IMR-90 (cell line): ENCODE measurements at regions not wholly inside any gene's neighbourhood (a gene's known extent, or its start where the extent isn't known, plus 50 kb on each side); places are given as distances from the start of the nearest gene placed in this dataset.

Source experiments
- ATAC-seq: fragments of 200-7000 bp; cut with Tn5 transposase; 2 replicates; pipeline ENCODE4 v1.9.1; 2020; ENCODE audit warnings: low read depth, mild to moderate bottlenecking, moderate library complexity
- BruUV-seq: library from RNA; stranded (reverse); fragments of 400-500 nt; replicated peaks from 2 replicates; lab custom pipeline; 2021; lab: Mats Ljungman, UMichigan
- CTCF ChIA-PET: fragments of 300-600 bp; formaldehyde crosslinking; extraction: SDS; loops from one replicate; lab custom pipeline; 2021; ENCODE audit warnings: antibody characterized with exemption; lab: Yijun Ruan, JAX
- POLR2A ChIA-PET: fragments of 300-600 bp; sonication (Branson Sonifier 250); formaldehyde crosslinking; loops from one replicate; lab custom pipeline; 2022; ENCODE audit warnings: antibody characterized with exemption; ENCODE audit not compliant: unreplicated experiment; lab: Charles Lee
- DNase-seq: peaks from one replicate; pipeline ENCODE4 v3.0.0; 2013
- H2AFZ ChIP-seq: replicated peaks from 2 replicates; pipeline ENCODE3; 2013; ENCODE audit warnings: low read length, mild to moderate bottlenecking; ENCODE audit not compliant: poor library complexity
- H2AK5ac ChIP-seq: 2 replicates; pipeline ENCODE4 v1.6.1; 2013; ENCODE audit warnings: low read depth, low read length, inconsistent platforms
- H2AK9ac ChIP-seq: replicated peaks from 2 replicates; pipeline ENCODE3; 2013; ENCODE audit warnings: mild to moderate bottlenecking, low read depth, low read length, moderate library complexity; ENCODE audit not compliant: poor library complexity
- H2BK120ac ChIP-seq: 2 replicates; pipeline ENCODE4 v1.6.1; 2013; ENCODE audit warnings: low read depth, low read length, inconsistent platforms
- H2BK15ac ChIP-seq: 3 replicates; pipeline ENCODE4 v1.6.1; 2013; ENCODE audit warnings: low read depth, low read length, inconsistent platforms
- H2BK20ac ChIP-seq: 2 replicates; pipeline ENCODE4 v1.6.1; 2013; ENCODE audit warnings: low read depth, mild to moderate bottlenecking, inconsistent platforms, low read length, moderate library complexity
- H2BK5ac ChIP-seq: 2 replicates; pipeline ENCODE4 v1.6.1; 2013; ENCODE audit warnings: mild to moderate bottlenecking, low read depth, low read length, inconsistent platforms; ENCODE audit not compliant: poor library complexity, severe bottlenecking
- H3K14ac ChIP-seq: replicated peaks from 2 replicates; pipeline ENCODE4 v1.6.1; 2013; ENCODE audit warnings: low read depth, low read length, inconsistent platforms
- H3K18ac ChIP-seq: 2 replicates; pipeline ENCODE4 v1.6.1; 2013; ENCODE audit warnings: low read depth, low read length, control low read depth
- H3K23ac ChIP-seq: 2 replicates; pipeline ENCODE4 v1.6.1; 2013; ENCODE audit warnings: low read depth, low read length, inconsistent platforms
- H3K27ac ChIP-seq: 2 replicates; pipeline ENCODE4 v1.5.1; 2013; ENCODE audit warnings: mild to moderate bottlenecking, control low read depth, low read length; ENCODE audit not compliant: insufficient read depth
- H3K27me3 ChIP-seq: 2 replicates; pipeline ENCODE4 v1.6.1; 2013; ENCODE audit warnings: low read length; ENCODE audit not compliant: control insufficient read depth, insufficient read depth
- H3K36me3 ChIP-seq: 2 replicates; pipeline ENCODE4 v1.6.1; 2013; ENCODE audit warnings: low read length, mixed read lengths; ENCODE audit not compliant: control insufficient read depth, insufficient read depth
- H3K4ac ChIP-seq: 2 replicates; pipeline ENCODE4 v1.6.1; 2013; ENCODE audit warnings: low read depth, low read length, inconsistent platforms
- H3K4me1 ChIP-seq: 2 replicates; pipeline ENCODE4 v1.6.1; 2013; ENCODE audit warnings: low read length, mixed read lengths; ENCODE audit not compliant: control insufficient read depth, insufficient read depth
- H3K4me2 ChIP-seq: 2 replicates; pipeline ENCODE4 v1.6.1; 2013; ENCODE audit warnings: low read depth, mild to moderate bottlenecking, control low read depth, low read length, moderate library complexity
- H3K4me3 ChIP-seq: 2 replicates; pipeline ENCODE4 v1.5.1; 2013; ENCODE audit warnings: low read depth, mild to moderate bottlenecking, control low read depth, low read length, moderate library complexity; ENCODE audit not compliant: insufficient read depth
- H3K56ac ChIP-seq: 2 replicates; pipeline ENCODE4 v1.6.1; 2013; ENCODE audit warnings: low read length, inconsistent platforms; ENCODE audit not compliant: insufficient read depth; ENCODE audit errors: extremely low read depth
- H3K79me1 ChIP-seq, 2 experiments: 2 replicates each; pipeline ENCODE4 v1.6.1; 2013; ENCODE audit warnings: low read length in 2 of 2, inconsistent platforms in 1 of 2, low read depth in 1 of 2
- H3K9ac ChIP-seq: 2 replicates; pipeline ENCODE4 v1.6.1; 2013; ENCODE audit warnings: low read depth, low read length, control low read depth
- H3K9me1 ChIP-seq: 2 replicates; pipeline ENCODE4 v1.6.1; 2013; ENCODE audit warnings: low read length, inconsistent platforms; ENCODE audit not compliant: insufficient read depth
- H3K9me3 ChIP-seq: 2 replicates; pipeline ENCODE4 v1.6.1; 2013; ENCODE audit warnings: low read length; ENCODE audit not compliant: control insufficient read depth, insufficient read depth
- H4K20me1 ChIP-seq: 2 replicates; pipeline ENCODE4 v1.6.1; 2013; ENCODE audit warnings: low read length, inconsistent platforms; ENCODE audit not compliant: insufficient read depth
- H4K5ac ChIP-seq: 2 replicates; pipeline ENCODE4 v1.6.1; 2013; ENCODE audit warnings: mild to moderate bottlenecking, low read depth, low read length, control low read depth
- H4K8ac ChIP-seq, 2 experiments: 2 replicates each; pipeline ENCODE4 v1.6.1; 2013; ENCODE audit warnings: low read depth in 2 of 2, low read length in 2 of 2, control low read depth in 1 of 2, inconsistent platforms in 1 of 2
- H4K91ac ChIP-seq: 2 replicates; pipeline ENCODE4 v1.6.1; 2013; ENCODE audit warnings: low read depth, low read length, inconsistent platforms; ENCODE audit not compliant: insufficient read depth
- BHLHE40 ChIP-seq: fragments of 150-350 bp; IDR thresholded peaks from 2 replicates; pipeline ENCODE4 v1.6.1; 2016; ENCODE audit warnings: mild to moderate bottlenecking, low read depth, low read length
- CHD1 ChIP-seq: IDR thresholded peaks from 2 replicates; pipeline ENCODE4 v1.6.1; 2012; ENCODE audit warnings: low read depth, low read length, improper control_type of control experiment
- MAFK ChIP-seq: IDR thresholded peaks from 2 replicates; pipeline ENCODE4 v1.6.1; 2012; ENCODE audit warnings: low read depth, low read length, improper control_type of control experiment
- MXI1 ChIP-seq: IDR thresholded peaks from 2 replicates; pipeline ENCODE4 v1.6.1; 2012; ENCODE audit warnings: low read depth, mild to moderate bottlenecking, low read length, moderate library complexity, borderline replicate concordance
- NFE2L2 ChIP-seq: fragments of 150-350 bp; IDR thresholded peaks from 2 replicates; pipeline ENCODE4 v1.6.1; 2016; ENCODE audit warnings: low read depth, mild to moderate bottlenecking, low read length
- POLR2A ChIP-seq: IDR thresholded peaks from 2 replicates; pipeline ENCODE4 v1.6.1; 2012; ENCODE audit warnings: mild to moderate bottlenecking, low read depth, low read length
- dilution Hi-C: fragments of 300-500 bp; cut with HindIII; formaldehyde crosslinking; loops from one replicate; pipeline ENCODE4 v1.14.3; 2018; ENCODE audit warnings: low sequenced_read_pairs; ENCODE audit not compliant: unreplicated experiment
- in situ Hi-C: fragments of 300-500 bp; cut with MboI; formaldehyde crosslinking; loops from 3 replicates; pipeline ENCODE4 v1.14.3; 2019; ENCODE audit warnings: low sequenced_read_pairs, inconsistent platforms, mixed read lengths
- intact Hi-C: fragments of 100-400 bp; cut with micrococcal nuclease; formaldehyde crosslinking; loops from 2 replicates; pipeline ENCODE4 v1.10.0; 2022
- TF ChIP-seq, protein P1 (sequence below): fragments of 150-350 bp; IDR thresholded peaks from 2 replicates; pipeline ENCODE4 v1.6.1; 2017; ENCODE audit warnings: mild to moderate bottlenecking, antibody characterized with exemption, low read length, low read depth
- TF ChIP-seq, protein P2 (sequence below): conservative IDR thresholded peaks from 2 replicates; pipeline ENCODE4 v1.5.1; 2012; ENCODE audit warnings: mild to moderate bottlenecking, low read depth, low read length, improper control_type of control experiment
- TF ChIP-seq, protein P3 (sequence below): fragments of 150-350 bp; IDR thresholded peaks from 2 replicates; pipeline ENCODE4 v1.6.1; 2016; ENCODE audit warnings: low read depth, mild to moderate bottlenecking, low read length, moderate library complexity, borderline replicate concordance

DNA sequence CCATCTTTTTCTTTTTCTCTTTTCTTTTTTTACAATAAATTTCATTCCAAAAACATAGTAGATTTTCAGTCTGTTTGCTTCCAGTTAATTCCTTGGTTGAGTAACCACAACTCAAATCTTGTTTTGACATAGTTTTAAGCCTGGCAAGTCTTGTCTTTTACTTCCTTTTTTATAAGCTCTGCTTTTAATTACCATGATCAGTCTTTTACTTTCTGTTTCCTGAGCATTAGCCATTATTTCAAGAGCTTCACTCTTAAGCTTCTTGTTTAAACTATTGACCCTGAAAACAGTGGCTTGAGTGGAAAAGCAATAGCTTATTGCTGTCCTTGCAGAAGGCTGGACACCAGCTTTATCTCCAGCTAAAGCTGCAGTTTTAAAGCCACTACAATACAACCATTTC lies 1363.3 kb downstream of the MAT2B start:
- no TSS peak for BruUV-seq
- Histone ChIP-seq H4K8ac (no peak overlapping the region), H2AK5ac (no peak overlapping the region), H3K36me3 (no peaks in the 10 kb centered on the region), H3K4ac (no peak overlapping the region), H4K20me1 (no peaks in the 10 kb centered on the region), H3K27ac (peak overlapping the region; percentile 67; the same call in 1 of the 2 replicates), H3K4me3 (no peak overlapping the region), H4K5ac (no peak overlapping the region), H3K9ac (no peak overlapping the region), H4K91ac (no peak overlapping the region), H2BK5ac (no peak overlapping the region), H2BK15ac (no peak overlapping the region), H3K4me2 (no peak overlapping the region), H3K79me1 (no peaks in the 10 kb centered on the region), H2BK120ac (no peak overlapping the region), H3K23ac (no peak overlapping the region), H2BK20ac (no peak overlapping the region), H3K18ac (no peak overlapping the region), H3K56ac (no peak overlapping the region), H2AFZ (no peak overlapping the region), H3K9me1 (no peaks in the 10 kb centered on the region), H3K27me3 (no peaks in the 10 kb centered on the region), H3K4me1 (no peaks in the 10 kb centered on the region), H3K14ac (no peak overlapping the region), H3K9me3 (no peaks in the 10 kb centered on the region; the same call in 1 of the 2 replicates), H2AK9ac (no peak overlapping the region)
- ChIA-PET CTCF (no interaction called here), POLR2A (no interaction called here)
- ATAC-seq (no peak), DNase-seq (no peak)
- dilution Hi-C loops, result no loop called here
- TF ChIP-seq MXI1, result no peak
- no peak for TF ChIP-seq NFE2L2
- no peak for TF ChIP-seq MAFK
- TF ChIP-seq, protein P1, sequence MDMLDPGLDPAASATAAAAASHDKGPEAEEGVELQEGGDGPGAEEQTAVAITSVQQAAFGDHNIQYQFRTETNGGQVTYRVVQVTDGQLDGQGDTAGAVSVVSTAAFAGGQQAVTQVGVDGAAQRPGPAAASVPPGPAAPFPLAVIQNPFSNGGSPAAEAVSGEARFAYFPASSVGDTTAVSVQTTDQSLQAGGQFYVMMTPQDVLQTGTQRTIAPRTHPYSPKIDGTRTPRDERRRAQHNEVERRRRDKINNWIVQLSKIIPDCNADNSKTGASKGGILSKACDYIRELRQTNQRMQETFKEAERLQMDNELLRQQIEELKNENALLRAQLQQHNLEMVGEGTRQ, result no peak
- TF ChIP-seq, protein P2, sequence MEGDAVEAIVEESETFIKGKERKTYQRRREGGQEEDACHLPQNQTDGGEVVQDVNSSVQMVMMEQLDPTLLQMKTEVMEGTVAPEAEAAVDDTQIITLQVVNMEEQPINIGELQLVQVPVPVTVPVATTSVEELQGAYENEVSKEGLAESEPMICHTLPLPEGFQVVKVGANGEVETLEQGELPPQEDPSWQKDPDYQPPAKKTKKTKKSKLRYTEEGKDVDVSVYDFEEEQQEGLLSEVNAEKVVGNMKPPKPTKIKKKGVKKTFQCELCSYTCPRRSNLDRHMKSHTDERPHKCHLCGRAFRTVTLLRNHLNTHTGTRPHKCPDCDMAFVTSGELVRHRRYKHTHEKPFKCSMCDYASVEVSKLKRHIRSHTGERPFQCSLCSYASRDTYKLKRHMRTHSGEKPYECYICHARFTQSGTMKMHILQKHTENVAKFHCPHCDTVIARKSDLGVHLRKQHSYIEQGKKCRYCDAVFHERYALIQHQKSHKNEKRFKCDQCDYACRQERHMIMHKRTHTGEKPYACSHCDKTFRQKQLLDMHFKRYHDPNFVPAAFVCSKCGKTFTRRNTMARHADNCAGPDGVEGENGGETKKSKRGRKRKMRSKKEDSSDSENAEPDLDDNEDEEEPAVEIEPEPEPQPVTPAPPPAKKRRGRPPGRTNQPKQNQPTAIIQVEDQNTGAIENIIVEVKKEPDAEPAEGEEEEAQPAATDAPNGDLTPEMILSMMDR, result no peak
- no peak for TF ChIP-seq BHLHE40
- TF ChIP-seq, protein P3, sequence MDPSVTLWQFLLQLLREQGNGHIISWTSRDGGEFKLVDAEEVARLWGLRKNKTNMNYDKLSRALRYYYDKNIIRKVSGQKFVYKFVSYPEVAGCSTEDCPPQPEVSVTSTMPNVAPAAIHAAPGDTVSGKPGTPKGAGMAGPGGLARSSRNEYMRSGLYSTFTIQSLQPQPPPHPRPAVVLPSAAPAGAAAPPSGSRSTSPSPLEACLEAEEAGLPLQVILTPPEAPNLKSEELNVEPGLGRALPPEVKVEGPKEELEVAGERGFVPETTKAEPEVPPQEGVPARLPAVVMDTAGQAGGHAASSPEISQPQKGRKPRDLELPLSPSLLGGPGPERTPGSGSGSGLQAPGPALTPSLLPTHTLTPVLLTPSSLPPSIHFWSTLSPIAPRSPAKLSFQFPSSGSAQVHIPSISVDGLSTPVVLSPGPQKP, result no peak
- TF ChIP-seq POLR2A, result no peak
- TF ChIP-seq CHD1, result no peak
- in situ Hi-C loops, result no loop called here
- intact Hi-C loops, result no loop called here
